DOHH2 (cell line): ENCODE measurements at regions not wholly inside any gene's neighbourhood (a gene's known extent, or its start where the extent isn't known, plus 50 kb on each side); places are given as distances from the start of the nearest gene placed in this dataset.

Source experiments
- CTCF ChIP-seq: fragments of 200-600 bp; sonication (generic); IDR thresholded peaks from one replicate; pipeline ENCODE4 v1.5.1; 2014; ENCODE audit warnings: antibody characterized with exemption, mild to moderate bottlenecking, low read depth, low read length; ENCODE audit not compliant: poor library complexity, severe bottlenecking
- EZH2phosphoT487 ChIP-seq: fragments of 200-600 bp; sonication (generic); IDR thresholded peaks from 2 replicates; pipeline ENCODE4 v1.6.1; 2017; ENCODE audit warnings: borderline replicate concordance, mild to moderate bottlenecking, antibody characterized with exemption, low read length, moderate library complexity, mixed read lengths

- TF ChIP-seq CTCF, result no peak
- TF ChIP-seq EZH2phosphoT487, result no peak
Observed at GRCh38 chr3:36075491-36075890, 304.8 kb upstream of the STAC start.
